DMS153 treated with DMSO at 0.1 percent for 48 hours (cell line): ENCODE measurements at regions not wholly inside any gene's neighbourhood (a gene's known extent, or its start where the extent isn't known, plus 50 kb on each side); places are given as distances from the start of the nearest gene placed in this dataset.
A peak's percentile ranks its signal among the peaks of the same experiment; 100 is the strongest.
"Not testable (repeated sequence)": the region's sequence is repeated elsewhere in the genome, so short reads cannot be mapped to it uniquely, and the experiment has no call there.

Experiments
- DNase-seq: peaks from one replicate; lab custom pipeline; 2025; ENCODE audit not compliant: unreplicated experiment; lab: John Stamatoyannopoulos, UW

DNA sequence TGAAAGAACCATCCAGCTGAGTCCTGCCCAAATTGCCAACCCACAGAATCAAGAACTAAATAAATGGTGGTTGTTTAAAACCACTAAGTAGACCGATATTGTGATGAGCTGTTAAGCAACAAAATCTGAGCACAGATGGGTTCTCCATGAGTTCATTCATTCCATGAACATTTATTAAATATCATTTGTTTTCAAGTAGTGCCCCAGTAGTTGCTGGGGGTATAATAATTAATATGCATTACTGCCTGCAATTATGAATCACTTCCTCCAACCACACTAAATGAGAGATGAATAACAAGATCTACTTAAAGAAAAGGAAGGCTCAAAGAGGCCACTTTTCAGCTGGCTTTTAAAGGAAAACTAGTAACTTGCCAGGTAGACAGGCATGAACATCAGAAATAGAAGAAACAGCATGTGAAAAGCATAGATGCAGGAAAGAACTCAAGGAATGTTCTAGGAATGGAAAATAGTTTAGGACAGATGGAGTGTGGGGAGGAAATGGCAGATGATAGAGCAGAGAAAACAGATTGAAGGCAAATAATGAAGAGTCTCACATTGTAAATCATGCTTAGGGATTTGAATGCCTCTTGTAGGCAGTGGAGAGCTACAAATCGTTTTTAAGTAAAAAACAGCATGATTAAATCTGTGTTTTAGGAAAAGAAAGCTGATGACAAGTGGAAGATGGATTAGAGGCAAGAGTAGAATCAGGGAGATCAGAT, 641.7 kb upstream of the DIPK2B start:
- DNase-seq, result no peak

DNA sequence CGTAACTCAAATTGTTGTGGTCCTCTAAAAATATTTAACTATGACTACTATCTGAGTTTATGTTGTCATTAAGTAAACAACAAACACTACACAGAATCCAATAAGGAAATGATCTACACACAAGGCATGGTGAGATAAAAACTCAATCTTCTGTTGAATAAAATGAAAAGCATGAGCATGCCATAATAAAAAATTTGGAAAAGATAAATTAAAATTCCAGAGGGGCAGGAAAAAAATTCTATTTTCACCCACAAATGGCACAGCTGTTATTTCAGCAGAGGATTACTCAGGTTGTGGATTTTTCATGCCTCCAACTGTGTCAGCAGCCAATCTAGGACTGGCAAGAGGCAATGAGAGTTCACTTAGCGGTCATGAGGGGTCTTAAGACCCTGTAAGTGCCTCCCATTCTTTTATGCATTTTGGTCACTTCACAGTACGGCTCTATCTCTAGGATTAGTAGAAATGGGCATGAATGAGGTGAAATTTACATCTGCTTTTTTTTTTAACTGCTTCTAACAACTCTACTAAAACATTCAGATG, 639.8 kb upstream of the DIPK2B start:
- no peak for DNase-seq

DNA sequence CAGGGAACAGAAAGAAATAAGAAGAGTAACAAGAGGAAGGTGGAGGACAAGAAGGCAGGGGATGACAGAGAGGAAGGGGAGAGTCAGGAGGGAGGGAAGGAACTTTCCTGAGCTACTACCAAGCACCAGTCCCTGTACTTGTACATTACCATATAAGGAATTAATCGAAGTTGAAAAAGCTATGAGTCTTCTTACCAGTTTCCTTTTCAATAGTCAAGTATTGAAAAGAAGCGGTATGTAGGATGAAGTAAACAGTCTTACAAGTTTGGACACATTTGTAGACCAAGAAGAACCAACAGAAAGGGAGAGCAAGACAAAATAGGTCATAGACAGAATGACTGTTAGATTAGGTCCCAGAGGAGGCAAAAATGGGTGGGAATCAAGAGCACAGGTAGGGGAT, 629.7 kb upstream of the DIPK2B start:
- DNase-seq, result no peak

DNA sequence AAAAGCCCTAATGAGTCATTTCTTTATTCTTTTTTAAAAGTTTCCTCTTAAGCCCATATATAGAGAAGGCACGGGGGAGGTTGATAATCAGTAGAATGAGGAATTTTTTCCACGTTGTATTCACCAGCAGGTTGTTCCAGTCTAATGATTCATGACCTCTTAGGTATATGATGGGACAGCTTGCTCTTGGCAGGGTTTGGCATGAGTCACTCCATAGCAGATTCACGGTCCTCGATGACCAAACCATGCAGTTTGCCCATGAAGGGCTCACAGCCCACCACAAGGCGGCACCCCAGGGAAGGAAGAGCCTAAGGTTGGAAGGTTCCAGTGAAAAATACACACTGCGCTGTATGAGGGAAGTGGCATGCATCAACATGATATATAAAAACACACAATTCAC, 623.8 kb upstream of the DIPK2B start:
- DNase-seq, result no peak

DNA sequence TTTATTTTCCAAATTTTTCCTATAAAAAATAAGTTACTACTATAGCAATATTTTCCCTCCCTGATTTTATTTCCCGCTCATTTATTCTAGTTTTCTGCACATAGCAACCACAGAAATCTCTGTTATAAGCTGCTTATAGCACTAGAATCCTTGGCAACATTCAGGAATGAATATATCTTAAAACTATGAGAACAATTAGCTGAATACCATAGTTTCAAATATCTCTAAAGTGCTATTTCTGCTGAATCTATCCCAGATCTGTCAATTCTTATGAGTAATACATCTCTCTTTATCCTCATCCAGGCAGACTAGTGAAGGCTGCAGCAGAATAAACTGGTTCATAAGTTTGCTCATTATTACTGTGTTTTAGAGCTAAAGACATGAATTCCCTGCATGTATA, 622.9 kb upstream of the DIPK2B start:
- no peak for DNase-seq

DNA sequence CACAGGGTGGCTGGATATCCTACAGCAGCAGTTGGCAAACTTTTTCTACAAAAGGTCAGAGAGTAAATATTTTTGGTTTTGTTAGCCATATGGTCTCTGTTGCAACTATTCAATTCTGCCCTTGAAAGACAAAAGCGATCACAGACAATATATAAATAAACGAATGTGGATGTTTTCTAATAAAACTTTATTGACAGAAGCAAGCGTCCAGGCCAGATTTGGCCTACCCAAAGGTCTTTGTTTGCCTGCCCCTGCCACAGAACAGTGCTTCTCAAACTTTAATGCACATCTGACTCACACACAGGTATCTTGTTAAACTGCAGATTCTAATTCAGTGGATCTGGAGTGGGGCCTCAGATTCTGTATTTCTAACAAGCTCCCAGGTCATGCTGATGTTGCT, 621.4 kb upstream of the DIPK2B start:
- DNase-seq, result no peak

GRCh38 chrX:45818913-45819312, 618.2 kb upstream of the DIPK2B start:
- no peak for DNase-seq

- no peak for DNase-seq
These were observed 614.8 kb upstream of the DIPK2B start for GRCh38 chrX:45815441-45815840.

GRCh38 chrX:45811326-45811725, 610.6 kb upstream of the DIPK2B start:
- DNase-seq, result no peak

DNA sequence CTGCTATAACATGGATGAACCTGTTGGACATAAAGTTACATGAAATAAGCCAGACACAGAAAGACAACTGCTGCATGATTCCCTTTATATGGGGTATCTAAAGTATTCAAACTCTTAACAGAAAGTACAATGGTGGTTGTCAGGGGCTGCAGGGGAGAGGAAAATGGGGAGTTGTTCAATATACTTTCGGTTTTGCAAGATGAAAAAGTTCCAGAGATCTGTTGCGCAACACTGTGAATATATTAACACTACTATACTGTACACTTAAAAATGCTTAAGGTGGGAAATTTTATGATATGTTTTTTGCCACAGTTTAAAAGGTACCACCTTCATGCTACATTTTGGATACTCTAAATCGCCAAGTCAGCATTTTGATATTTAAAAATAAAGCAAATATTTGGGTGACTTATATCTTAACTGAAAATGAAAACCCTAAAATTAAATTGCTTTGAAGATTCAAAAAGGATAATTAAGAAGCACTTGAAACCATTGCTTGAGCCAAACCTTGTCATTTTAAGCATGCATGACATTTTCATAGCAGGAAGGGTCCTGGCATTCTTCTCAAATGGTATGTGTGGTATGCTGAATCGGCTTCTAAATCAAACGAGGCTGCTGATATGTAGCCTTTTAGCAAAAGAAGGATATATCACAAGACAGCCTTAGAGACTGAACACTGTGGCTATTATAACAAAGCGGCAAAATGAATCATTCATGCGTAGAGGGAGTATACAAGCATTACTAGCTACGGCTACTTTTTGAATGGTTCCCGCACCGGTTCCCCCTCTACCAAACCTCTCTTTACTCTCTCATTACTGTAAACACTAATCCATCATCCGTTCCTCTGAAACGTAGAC, 607.1 kb upstream of the DIPK2B start:
- DNase-seq, result no peak

DNA sequence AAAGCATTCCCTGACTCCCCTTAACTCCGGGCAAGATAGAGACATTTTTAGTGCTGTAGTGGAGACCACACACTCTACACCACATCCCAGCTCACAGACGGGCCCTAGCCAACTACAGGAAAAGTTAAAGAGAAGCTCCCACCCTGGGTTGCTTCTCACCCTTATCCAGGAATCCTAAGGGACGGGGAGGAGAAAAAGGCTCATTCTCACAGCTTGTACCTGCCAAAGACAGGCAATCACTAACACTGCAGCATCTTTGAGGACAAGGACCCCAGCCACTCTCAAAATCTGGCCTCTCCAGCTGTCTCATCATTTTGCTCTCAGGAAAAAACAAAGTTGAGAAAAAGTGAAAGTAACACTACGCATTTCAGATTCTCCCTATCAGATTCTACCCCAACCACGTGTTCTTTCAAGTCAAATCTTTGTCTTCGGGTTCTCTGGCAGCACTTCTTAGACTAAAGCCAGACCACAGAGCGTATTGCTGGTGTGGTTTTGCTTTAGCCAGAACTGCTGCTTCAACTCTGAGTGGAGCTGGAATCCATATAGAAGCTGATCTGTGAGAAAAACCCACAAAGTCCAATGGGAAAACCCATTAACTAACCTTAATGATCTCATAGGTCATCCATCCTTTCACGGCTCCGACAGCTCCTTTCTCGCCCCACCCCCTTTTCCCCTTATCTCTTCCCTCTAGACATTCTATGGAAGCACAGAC, 605.9 kb upstream of the DIPK2B start:
- no peak for DNase-seq

DNA sequence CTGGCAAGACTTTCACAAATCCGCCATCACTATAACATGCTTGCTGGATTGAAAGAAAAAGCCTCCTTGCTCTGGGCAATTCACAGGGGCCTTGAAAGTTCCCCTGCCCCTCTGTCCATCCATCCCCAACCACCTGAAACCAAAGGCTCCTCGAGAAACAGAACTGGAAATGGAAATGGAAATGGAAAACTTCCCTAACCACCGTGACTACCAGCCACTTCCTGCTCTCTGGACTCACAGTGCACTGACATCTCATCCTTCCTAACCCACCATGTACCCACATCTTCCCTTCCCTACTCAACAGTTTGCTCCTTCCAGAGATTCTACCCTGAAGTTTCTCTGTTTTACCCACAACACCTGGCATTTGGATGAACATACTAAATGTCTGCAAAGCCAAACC, 603.6 kb upstream of the DIPK2B start:
- no peak for DNase-seq

DNA sequence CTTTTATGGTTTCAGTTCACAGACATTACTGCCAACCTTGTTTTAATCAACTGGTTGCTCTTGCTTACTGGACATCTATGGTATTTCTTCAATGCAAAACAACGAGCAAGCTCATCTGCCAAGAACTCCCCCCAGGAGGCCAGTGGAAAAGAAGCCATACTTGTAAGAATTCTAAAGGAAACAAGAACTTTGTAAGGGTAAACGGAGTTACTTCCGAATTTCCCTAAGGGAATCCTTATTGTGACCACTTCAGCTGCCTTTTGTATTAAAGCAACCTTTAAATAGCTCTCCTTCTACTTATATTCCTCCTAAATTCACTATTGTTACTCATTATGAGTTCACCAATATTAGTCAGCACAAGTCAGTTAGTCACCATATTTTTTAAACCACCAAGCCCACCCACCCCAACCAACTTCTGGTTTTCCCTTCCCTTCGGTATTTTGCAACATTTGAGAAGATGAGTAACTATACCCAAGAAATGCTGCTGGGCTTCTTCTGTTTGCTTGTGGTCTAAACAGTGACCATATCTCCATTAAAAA, 602.8 kb upstream of the DIPK2B start:
- no peak for DNase-seq

DNA sequence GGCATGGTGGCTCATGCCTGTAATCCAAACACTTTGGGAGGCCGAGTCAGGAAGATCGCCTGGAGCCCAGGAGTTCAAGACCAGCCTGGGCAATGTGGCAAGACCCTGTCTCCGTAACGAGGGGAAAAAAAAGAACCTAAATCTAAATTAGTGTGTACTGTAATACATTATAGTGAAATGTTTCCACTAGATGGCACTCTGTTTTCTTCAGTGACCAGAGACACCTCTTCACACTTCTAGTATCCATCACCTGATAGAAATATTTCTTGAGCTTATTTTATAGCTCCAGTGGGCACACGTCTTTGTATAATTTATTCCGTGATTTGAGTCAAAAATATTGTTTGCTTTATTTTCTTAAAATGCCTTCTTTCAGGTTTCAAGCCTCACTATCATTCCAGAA, 600.9 kb upstream of the DIPK2B start:
- peak; percentile 8 for DNase-seq

DNA sequence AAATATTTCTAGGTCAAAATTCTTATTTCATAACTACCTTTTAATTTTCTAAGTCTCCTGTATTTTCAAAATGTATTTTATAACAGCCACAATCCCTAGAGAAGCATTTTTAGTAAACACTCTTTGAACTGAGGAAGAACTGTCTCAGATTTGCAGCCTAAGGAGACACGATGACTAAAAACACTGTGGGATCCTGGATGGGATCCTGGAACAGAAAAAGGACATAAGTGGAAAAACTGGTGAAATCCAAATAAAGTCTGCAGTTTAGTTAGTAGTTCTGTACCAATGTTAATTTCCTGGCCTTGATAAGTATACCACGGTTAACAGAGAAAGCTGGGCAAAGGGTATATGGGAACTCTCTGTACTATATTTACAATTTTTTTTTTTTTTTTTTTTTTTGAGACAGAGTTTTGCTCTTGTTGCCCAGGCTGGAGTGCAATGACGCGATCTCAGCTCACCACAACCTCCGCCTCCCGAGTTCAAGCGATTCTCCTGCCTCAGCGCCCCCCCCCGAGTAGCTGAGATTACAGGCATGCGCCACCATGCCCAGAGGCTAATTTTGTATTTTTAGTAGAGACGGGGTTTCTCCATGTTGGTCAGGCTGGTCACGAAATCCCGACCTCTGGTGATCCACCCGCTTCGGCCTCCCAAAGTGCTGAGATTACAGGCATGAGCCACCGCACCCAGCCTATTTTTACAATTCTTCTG, 600.2 kb upstream of the DIPK2B start:
- DNase-seq, result not testable (repeated sequence)

DNA sequence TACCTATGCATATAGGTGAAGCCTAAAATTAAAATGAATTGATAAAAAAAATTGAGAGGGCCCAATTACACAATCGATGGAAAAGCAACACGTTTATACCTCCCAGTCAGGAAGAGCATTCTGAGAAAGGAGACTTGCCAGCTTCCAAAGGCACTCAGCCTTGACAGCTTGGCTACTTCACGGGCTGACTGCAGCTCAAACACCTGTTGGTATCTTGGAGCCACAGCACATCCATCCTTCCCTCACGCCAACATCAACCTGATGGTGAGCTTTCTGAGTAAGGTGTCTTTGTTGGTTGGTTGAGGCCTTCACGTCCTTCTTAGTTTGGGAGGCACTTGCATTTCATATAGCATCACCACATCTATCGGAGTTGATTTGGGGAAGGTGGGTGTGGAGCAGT, 598.9 kb upstream of the DIPK2B start:
- no peak for DNase-seq

DNA sequence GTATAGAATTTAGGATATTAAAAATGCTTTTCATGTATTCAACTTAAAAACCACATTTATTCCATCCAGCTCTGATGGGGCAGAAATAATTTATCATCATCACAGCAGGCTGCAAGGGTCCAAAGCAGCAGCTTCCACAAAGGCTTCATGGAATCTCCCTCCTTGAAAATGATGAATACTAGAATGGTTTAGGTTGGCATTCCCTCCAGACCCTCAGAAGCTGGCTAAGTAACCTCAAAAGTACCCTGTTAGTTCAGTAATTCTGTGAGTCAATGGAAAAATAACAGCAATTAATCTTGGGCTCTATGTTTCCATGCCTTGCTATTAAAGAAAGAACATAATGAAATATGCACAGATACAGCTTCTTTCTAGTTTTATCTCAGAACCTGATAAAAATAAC, 594.9 kb upstream of the DIPK2B start:
- no peak for DNase-seq

DNA sequence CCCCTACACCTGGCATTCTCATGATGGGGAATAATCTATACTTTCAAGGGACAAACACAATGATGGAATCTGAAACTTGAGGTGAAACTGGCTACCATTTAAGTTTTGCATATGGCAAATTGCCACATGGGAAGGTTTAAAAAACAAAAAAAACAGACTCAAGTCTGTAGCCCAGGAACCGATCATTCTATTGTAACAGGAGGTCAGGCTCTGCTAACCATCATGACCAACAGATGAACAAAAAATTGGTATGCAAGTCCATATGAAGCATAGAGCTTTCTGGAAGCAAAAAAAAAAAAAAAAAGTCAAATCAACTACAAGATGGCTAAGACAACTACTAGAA, 594.3 kb upstream of the DIPK2B start:
- no peak for DNase-seq

DNA sequence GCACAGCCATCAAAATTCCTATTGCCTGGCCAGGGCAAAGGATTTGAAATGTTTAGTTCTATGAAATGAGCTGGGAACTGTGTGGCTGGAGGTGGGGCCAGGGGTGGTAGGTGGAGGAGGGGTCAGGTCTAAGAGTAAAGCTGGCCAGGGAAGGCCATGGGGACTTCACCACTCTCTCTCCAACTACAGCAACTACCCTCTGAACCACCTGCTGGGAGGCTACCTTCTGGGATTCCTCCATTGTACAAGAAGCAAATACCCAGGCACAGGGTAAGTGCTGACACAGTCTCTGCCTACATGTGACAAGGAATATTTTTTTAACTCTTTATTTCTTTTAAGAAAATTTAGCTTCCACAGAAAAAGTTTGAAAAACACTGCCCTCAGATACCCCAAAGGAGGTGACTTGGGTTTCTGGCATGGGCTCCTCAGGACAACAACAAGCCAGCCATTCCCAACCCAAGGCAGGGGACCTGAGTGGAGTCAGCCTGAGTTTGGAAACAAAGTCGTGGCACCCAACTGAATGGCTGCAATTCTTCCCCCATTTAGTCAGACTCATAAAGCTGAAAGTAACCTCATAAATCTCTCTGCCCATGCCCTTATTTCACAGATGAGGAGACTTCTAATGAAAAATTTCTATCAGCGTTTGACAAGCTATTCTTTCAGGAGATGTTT, 593.8 kb upstream of the DIPK2B start:
- no peak for DNase-seq

DNA sequence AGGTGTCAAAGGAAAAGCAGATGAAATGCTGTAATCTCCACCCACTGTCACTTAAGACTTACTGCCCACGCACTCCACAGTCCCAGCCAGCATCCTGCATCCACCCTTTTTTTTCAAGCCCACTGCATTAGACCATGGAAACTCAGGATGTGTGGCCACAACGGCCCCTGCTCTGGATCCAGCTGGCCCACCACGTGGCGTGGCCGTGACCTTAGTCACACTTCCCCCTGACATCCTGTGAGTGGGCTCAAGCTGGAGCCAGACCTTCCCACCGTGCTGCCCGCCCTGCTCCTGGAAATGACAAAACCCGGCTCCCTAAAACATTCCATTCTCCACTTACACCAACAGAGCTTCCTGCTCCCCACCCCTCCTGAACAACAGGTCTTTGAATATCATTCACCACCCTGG, 588.3 kb upstream of the DIPK2B start:
- DNase-seq, result no peak
